CD4-positive, CD25-positive, alpha-beta regulatory T cell (primary cell): ENCODE measurements at regions not wholly inside any gene's neighbourhood (a gene's known extent, or its start where the extent isn't known, plus 50 kb on each side); places are given as distances from the start of the nearest gene placed in this dataset.
"Not testable (repeated sequence)": the region's sequence is repeated elsewhere in the genome, so short reads cannot be mapped to it uniquely, and the experiment has no call there.

Experiments
- ATAC-seq, 2 donors: fragments of 150-1000 bp; cut with Tn5 transposase; one replicate each; pipeline ENCODE4 v1.10.0; 2021; ENCODE audit warnings: low read depth in 2 of 2, moderate number of reproducible peaks in 2 of 2, moderate library complexity in 1 of 2
- DNase-seq, 3 donors: peaks; one replicate each; pipeline versions ENCODE4 v3.0.0 to v3.0.0-alpha.2; 2012 to 2022; ENCODE audit warnings: mixed read lengths in 1 of 3
- H3K27ac ChIP-seq: one replicate; pipeline ENCODE4 v1.7.0; 2013; ENCODE audit warnings: mild to moderate bottlenecking, low read length; ENCODE audit not compliant: insufficient read depth, poor library complexity, severe bottlenecking
- H3K27me3 ChIP-seq: one replicate; pipeline ENCODE4 v1.7.0; 2013; ENCODE audit warnings: low read length; ENCODE audit not compliant: control insufficient read depth, insufficient read depth
- H3K36me3 ChIP-seq: one replicate; pipeline ENCODE4 v1.7.0; 2013; ENCODE audit warnings: mild to moderate bottlenecking, low read length, moderate library complexity; ENCODE audit not compliant: control insufficient read depth, insufficient read depth
- H3K4me1 ChIP-seq: 2 replicates; pipeline ENCODE4 v1.7.0; 2013; ENCODE audit warnings: mild to moderate bottlenecking, low read length; ENCODE audit not compliant: insufficient read depth, control insufficient read depth, poor library complexity, severe bottlenecking
- H3K4me3 ChIP-seq: one replicate; pipeline ENCODE4 v1.7.0; 2013; ENCODE audit warnings: low read depth, mild to moderate bottlenecking, low read length, moderate library complexity
- H3K9me3 ChIP-seq, 2 experiments: 1 replicate in 1 of 2; 2 replicates in 1 of 2; pipeline ENCODE4 v1.7.0; 2013; ENCODE audit warnings: low read length in 2 of 2, mild to moderate bottlenecking in 1 of 2, moderate library complexity in 1 of 2; ENCODE audit not compliant: control insufficient read depth in 2 of 2
- H3K27ac Mint-ChIP-seq, 3 donors: one replicate each; pipeline ENCODE4 v1.8.0; 2020 to 2022; ENCODE audit warnings: mild to moderate bottlenecking in 3 of 3, mixed read lengths in 3 of 3, moderate library complexity in 2 of 3
- H3K27me3 Mint-ChIP-seq: one replicate; pipeline ENCODE4 v1.8.0; 2022; ENCODE audit warnings: mild to moderate bottlenecking, mixed read lengths
- H3K36me3 Mint-ChIP-seq: one replicate; pipeline ENCODE4 v1.8.0; 2020; ENCODE audit warnings: mixed read lengths
- H3K4me1 Mint-ChIP-seq, 4 donors: one replicate each; pipeline ENCODE4 v1.8.0; 2020 to 2022; ENCODE audit warnings: mixed read lengths in 4 of 4, mild to moderate bottlenecking in 1 of 4
- H3K4me3 Mint-ChIP-seq, 4 donors: one replicate each; pipeline ENCODE4 v1.8.0; 2020 to 2022; ENCODE audit warnings: mild to moderate bottlenecking in 4 of 4, mixed read lengths in 4 of 4, moderate library complexity in 3 of 4
- H3K9me3 Mint-ChIP-seq, 7 donors: one replicate each; pipeline ENCODE4 v1.8.0; 2020 to 2022; ENCODE audit warnings: mixed read lengths in 7 of 7, mild to moderate bottlenecking in 3 of 7, moderate library complexity in 2 of 7

DNA sequence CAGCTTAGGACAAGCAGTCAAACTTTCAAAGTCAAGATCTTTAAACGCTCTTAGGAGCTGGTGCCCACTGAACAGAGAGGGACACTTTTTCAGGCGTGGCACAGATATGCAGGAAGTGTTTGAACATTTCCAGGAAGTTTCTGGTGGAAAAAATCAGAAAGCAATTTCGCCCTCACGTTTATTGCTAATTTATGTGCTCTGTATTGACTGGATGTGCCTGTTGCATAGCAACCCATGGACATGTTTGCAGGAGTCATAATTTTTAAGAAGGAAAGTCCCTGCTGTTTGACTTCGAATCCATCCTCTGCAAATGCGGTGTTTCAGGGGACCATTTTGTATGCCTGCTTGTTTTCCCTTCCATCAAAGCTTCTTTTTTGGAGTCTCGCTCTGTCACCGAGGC, 239.9 kb upstream of the IRF2BP2 start:
- Histone ChIP-seq H3K27me3 (no peaks in the 10 kb centered on the region), H3K4me3 (no peak overlapping the region), H3K9me3 (no peaks in the 10 kb centered on the region), H3K4me1 (peaks cover 15% of the 10 kb centered on the region), H3K36me3 (no peaks in the 10 kb centered on the region), H3K27ac (no peak overlapping the region)
- H3K4me3 Mint-ChIP-seq: no peak overlapping the region
- no peaks in the 10 kb centered on the region for H3K36me3 Mint-ChIP-seq
- peaks cover 22 to 51% (median 28%) of the 10 kb centered on the region in 4 donors for H3K4me1 Mint-ChIP-seq
- H3K27me3 Mint-ChIP-seq: peaks cover 15% of the 10 kb centered on the region
- DNase-seq (no peak), ATAC-seq (no peak)
- no peaks in the 10 kb centered on the region for H3K9me3 Mint-ChIP-seq
- no peak overlapping the region for H3K27ac Mint-ChIP-seq

DNA sequence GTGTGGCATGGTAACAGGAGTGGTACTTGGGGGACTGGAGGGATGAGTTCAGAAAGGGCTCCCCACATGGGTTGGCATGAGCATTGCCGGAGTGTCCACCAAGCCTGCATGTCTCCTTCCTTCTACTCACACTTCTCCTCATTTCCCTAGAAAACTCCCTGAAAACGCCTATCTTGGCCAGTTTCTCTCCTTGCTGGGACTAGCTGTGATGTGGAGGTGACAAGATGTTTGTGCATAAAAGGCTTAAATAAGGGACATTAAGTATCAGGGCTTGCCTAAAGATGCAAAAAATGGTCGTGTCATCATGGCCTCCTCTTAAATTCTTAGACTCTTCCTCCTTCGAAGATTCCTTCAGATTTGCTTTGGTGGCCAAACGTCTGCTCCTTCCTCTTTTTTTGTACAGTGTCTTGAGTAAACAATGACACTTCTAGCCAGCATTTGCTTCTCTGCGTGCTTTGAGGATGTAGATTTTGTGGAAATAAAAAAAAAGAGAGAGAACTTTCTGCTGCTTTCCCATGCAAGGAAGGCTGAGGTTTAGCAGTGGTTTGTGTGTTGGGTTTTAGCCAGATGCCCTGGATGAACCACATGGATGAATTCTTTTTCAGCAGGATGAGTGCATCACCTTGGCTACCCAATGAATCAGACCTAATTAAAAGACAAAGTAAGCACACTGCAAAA, 239.1 kb upstream of the IRF2BP2 start:
- Histone ChIP-seq H3K4me1 (peaks cover 23% of the 10 kb centered on the region), H3K27ac (no peak overlapping the region), H3K27me3 (no peaks in the 10 kb centered on the region), H3K4me3 (no peak overlapping the region), H3K36me3 (no peaks in the 10 kb centered on the region), H3K9me3 (no peaks in the 10 kb centered on the region)
- ATAC-seq (no peak), DNase-seq (no peak)
- Mint-ChIP-seq H3K9me3 (no peaks in the 10 kb centered on the region), H3K27me3 (peaks cover 20% of the 10 kb centered on the region), H3K4me1 (peaks cover 28 to 58% (median 34%) of the 10 kb centered on the region in 4 donors), H3K27ac (peak overlapping the region in 1 of 3 donors; percentile 5), H3K36me3 (no peaks in the 10 kb centered on the region), H3K4me3 (no peak overlapping the region)

DNA sequence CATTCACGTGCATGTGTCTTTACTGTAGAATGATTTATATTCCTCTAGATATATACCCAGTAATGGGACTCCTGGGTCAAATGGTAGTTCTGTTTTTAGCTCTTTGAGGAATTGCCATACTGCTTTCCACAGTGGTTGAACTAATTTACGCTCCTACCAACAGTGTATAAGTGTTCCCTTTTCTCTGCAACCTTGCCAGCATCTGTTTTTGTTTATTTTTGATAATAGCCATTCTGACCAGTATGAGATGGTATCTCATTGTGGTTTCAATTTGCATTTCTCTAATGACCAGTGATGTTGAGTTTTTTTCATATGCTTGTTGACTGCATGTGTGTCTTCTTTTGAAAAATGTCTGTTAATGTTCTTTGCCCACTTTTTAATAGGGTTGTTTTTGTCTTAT, 236.8 kb upstream of the IRF2BP2 start:
- H3K4me3 Mint-ChIP-seq, H3K4me3 ChIP-seq, H3K9me3 Mint-ChIP-seq, H3K27ac ChIP-seq, DNase-seq, ATAC-seq, H3K36me3 ChIP-seq, H3K27me3 ChIP-seq, H3K36me3 Mint-ChIP-seq, H3K9me3 ChIP-seq: not testable (repeated sequence)
- Mint-ChIP-seq H3K4me1 (peaks cover 36 to 76% (median 52%) of the 10 kb centered on the region in 4 donors), H3K27ac (peak overlapping the region in 1 of 3 donors; percentile 77), H3K27me3 (peaks cover 25% of the 10 kb centered on the region)
- H3K4me1 ChIP-seq: peaks cover 45% of the 10 kb centered on the region

DNA sequence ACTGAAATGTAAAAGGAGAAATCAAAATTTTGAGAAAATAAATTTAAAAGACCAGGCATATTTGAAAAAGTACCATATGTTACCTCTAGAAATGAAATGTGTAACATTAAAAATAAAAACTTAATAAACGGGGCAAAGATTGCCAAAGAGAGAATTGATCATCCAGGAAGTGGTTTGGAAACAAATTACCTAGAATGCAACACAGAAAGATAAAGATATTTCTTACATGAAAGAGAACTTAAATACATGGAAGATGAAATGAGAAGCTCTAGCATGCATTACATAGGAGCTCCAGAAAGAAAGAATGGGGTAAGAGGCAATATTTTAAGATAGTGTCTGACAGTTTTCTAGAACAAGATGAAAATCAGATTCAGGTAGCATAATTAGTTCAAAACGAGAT, 235.9 kb upstream of the IRF2BP2 start:
- no peak overlapping the region for H3K27ac ChIP-seq
- H3K4me3 ChIP-seq: no peak overlapping the region
- H3K9me3 ChIP-seq: no peaks in the 10 kb centered on the region
- H3K4me3 Mint-ChIP-seq: peak overlapping the region; percentile 1 to 79 (median 15)
- no peaks in the 10 kb centered on the region for H3K36me3 ChIP-seq
- no peaks in the 10 kb centered on the region for H3K27me3 ChIP-seq
- H3K4me1 Mint-ChIP-seq: peaks cover 41 to 77% (median 57%) of the 10 kb centered on the region in 4 donors
- peaks cover 49% of the 10 kb centered on the region for H3K4me1 ChIP-seq
- DNase-seq: peak in 1 of 3 donors; percentile 52
- H3K36me3 Mint-ChIP-seq: no peaks in the 10 kb centered on the region
- peak overlapping the region in 2 of 3 donors; percentile 29 to 77 for H3K27ac Mint-ChIP-seq
- peaks cover 25% of the 10 kb centered on the region for H3K27me3 Mint-ChIP-seq
- ATAC-seq: no peak
- H3K9me3 Mint-ChIP-seq: no peaks in the 10 kb centered on the region

DNA sequence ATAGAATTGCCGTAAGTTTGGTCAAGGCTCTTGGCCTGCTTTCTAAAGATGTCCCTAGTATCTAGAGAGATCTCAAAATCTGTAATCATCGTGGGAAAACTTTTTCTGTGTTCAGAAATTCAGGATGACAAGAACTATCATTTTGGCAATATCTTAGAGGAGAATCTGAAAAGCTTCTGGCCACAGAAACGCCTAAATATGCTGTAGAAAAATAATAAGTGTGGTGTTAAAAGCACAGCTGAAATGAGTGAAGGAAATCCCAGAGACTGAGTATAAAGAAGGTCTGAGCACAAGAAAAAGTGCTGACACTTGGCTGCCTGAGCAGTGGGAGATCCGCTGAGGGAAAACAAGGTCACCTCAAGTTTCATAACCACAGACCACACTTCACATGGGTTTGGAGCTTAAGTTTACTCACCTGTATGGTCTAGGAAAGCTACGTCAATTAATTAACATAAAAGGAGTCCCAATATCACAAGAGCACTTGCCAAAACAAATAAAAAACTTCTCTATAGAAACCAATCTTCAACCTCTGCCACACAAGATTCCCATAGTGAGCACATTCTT, 235.2 kb upstream of the IRF2BP2 start:
- no peaks in the 10 kb centered on the region for H3K36me3 ChIP-seq
- H3K27ac Mint-ChIP-seq: peak overlapping the region; percentile 29 to 77 (median 44)
- peak in 1 of 2 donors; percentile 32 for ATAC-seq
- no peaks in the 10 kb centered on the region for H3K27me3 ChIP-seq
- peak overlapping the region; percentile 48 for H3K27ac ChIP-seq
- H3K36me3 Mint-ChIP-seq: no peaks in the 10 kb centered on the region
- H3K4me3 Mint-ChIP-seq: peak overlapping the region; percentile 22 to 79 (median 67)
- H3K4me3 ChIP-seq: peak overlapping the region; percentile 66
- H3K9me3 ChIP-seq: no peaks in the 10 kb centered on the region
- H3K9me3 Mint-ChIP-seq: no peaks in the 10 kb centered on the region
- peak; percentile 20 to 56 (median 46) for DNase-seq
- peaks cover 49% of the 10 kb centered on the region for H3K4me1 ChIP-seq
- H3K4me1 Mint-ChIP-seq: peaks cover 41 to 79% (median 58%) of the 10 kb centered on the region in 4 donors
- peaks cover 25% of the 10 kb centered on the region for H3K27me3 Mint-ChIP-seq

DNA sequence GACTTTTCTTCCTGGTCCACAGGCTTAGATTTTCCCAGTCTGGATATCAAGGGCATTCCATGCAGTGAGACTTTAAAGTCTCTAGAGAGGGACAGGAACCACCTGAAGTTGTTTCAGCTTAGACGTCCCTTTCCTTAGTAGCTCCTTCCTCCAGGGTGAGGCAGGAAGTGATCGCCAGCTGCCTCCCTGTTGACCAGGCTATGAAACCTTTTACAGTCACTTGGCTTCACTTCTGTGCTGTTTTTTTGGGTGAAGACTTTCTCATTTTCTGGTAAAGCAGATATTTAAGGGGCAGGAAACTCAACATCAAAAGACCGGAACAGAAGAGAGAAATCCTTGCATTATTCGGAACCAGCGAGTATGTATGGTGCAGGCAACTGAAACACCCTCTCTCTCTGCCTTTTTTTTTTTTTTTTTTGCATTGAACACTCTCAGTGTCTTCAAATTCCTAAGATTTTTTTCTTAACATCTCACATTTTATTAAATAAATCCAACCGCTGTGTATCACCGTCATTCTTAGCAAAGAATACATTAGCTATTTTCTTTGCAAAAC, 234.6 kb upstream of the IRF2BP2 start:
- Mint-ChIP-seq H3K4me1 (peaks cover 40 to 72% (median 54%) of the 10 kb centered on the region in 4 donors), H3K27me3 (peaks cover 25% of the 10 kb centered on the region), H3K9me3 (no peaks in the 10 kb centered on the region), H3K27ac (peak overlapping the region; percentile 29 to 77 (median 70)), H3K36me3 (no peaks in the 10 kb centered on the region), H3K4me3 (peak overlapping the region; percentile 22 to 79 (median 67))
- peaks cover 49% of the 10 kb centered on the region for H3K4me1 ChIP-seq
- no peaks in the 10 kb centered on the region for H3K9me3 ChIP-seq
- H3K36me3 ChIP-seq: no peaks in the 10 kb centered on the region
- peak overlapping the region; percentile 48 for H3K27ac ChIP-seq
- no peaks in the 10 kb centered on the region for H3K27me3 ChIP-seq
- peak overlapping the region; percentile 66 for H3K4me3 ChIP-seq
- ATAC-seq (peak in 1 of 2 donors; percentile 23), DNase-seq (peak in 2 of 3 donors; percentile 16 to 76)

DNA sequence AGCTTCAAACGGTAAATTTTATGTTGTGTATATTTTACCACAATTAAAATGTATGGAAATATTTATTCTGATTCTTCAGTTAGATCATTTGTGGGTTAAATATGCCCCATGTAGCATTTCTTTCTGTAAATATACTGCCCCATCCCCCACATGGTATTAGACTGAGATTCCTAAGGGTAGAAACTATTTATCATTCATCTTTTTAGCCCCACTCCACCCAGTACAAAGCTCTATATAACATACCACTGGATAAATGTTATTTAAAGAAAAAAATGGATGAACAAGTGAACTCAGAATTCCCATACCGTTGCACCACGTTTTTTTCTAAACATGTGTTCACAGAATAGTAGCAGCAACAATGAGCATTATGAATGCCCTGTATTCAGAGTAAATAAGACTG, 234.0 kb upstream of the IRF2BP2 start:
- Mint-ChIP-seq H3K36me3 (no peaks in the 10 kb centered on the region), H3K9me3 (no peaks in the 10 kb centered on the region), H3K4me1 (peaks cover 36 to 69% (median 49%) of the 10 kb centered on the region in 4 donors), H3K27ac (peak overlapping the region in 2 of 3 donors; percentile 29 to 70), H3K4me3 (peak overlapping the region; percentile 22 to 79 (median 67)), H3K27me3 (peaks cover 25% of the 10 kb centered on the region)
- peak overlapping the region; percentile 66 for H3K4me3 ChIP-seq
- no peaks in the 10 kb centered on the region for H3K27me3 ChIP-seq
- H3K36me3 ChIP-seq: no peaks in the 10 kb centered on the region
- peaks cover 49% of the 10 kb centered on the region for H3K4me1 ChIP-seq
- H3K27ac ChIP-seq: no peak overlapping the region
- ATAC-seq: no peak
- DNase-seq: no peak
- H3K9me3 ChIP-seq: no peaks in the 10 kb centered on the region
